ENCODE measurements at regions not wholly inside any gene's neighbourhood (a gene's known extent, or its start where the extent isn't known, plus 50 kb on each side); places are given as distances from the start of the nearest gene placed in this dataset.

GRCh38 chr7:156100086-156100485 is 287.8 kb upstream of the SHH start:
- Histone ChIP-seq H3K27me3 (ENCODE audit: control insufficient read depth in 4 of 4, insufficient read depth in 4 of 4, low read length in 3 of 4) (no peaks in the 10 kb centered on the region), H3K4me3 (ENCODE audit: low read depth in 1 of 3, low read length in 3 of 3) (no peak overlapping the region), H3K36me3 (ENCODE audit: control insufficient read depth in 4 of 4, insufficient read depth in 3 of 4, low read depth in 1 of 4, low read length in 3 of 4) (no peaks in the 10 kb centered on the region), H3K4me1 (ENCODE audit: control insufficient read depth in 4 of 4, insufficient read depth in 4 of 4, low read length in 3 of 4) (no peaks in the 10 kb centered on the region), H3K27ac (ENCODE audit: low read depth in 1 of 2, low read length in 2 of 2) (no peak overlapping the region), H3K9ac (ENCODE audit: low read depth in 1 of 2, low read length in 2 of 2) (no peak overlapping the region), H3K9me3 (ENCODE audit: control insufficient read depth in 4 of 4, low read length in 3 of 4) (no peaks in the 10 kb centered on the region)
- no peak for DNase-seq (ENCODE audit: low spot score)
- WGBS, result 88% methylated on average over 6 of the region's 6 CpGs
- TF ChIP-seq JUND (IDR thresholded peaks at IDR 0.05) (no peak), EGR1 (IDR thresholded peaks at IDR 0.05; ENCODE audit: low read depth in 2 of 2) (no peak), MAX (IDR thresholded peaks at IDR 0.05) (no peak), HNF4G (IDR thresholded peaks at IDR 0.05) (no peak), SP1 (IDR thresholded peaks at IDR 0.05) (no peak), HNF4A (conservative IDR thresholded peaks at IDR 0.05) (no peak)

- WGBS, result 92% methylated on average over 10 of the region's 10 CpGs
- H3K4me3 ChIP-seq (ENCODE audit: low read depth in 1 of 3, low read length in 3 of 3), result no peak overlapping the region
- no peaks in the 10 kb centered on the region for H3K36me3 ChIP-seq (ENCODE audit: control insufficient read depth in 4 of 4, insufficient read depth in 3 of 4, low read depth in 1 of 4, low read length in 3 of 4)
- no peak for DNase-seq (ENCODE audit: low spot score)
- no peak for TF ChIP-seq YY1 (IDR thresholded peaks at IDR 0.05)
- no peak for TF ChIP-seq REST (IDR thresholded peaks at IDR 0.05)
- no peak for TF ChIP-seq RAD21 (IDR thresholded peaks at IDR 0.05)
- no peak for TF ChIP-seq GABPA (IDR thresholded peaks at IDR 0.05 in 1 of 2, conservative IDR thresholded peaks at IDR 0.05 in 1 of 2)
- no peak for TF ChIP-seq EGR1 (IDR thresholded peaks at IDR 0.05; ENCODE audit: low read depth in 2 of 2)
- TF ChIP-seq SP1 (IDR thresholded peaks at IDR 0.05), result no peak
- TF ChIP-seq, protein P1, sequence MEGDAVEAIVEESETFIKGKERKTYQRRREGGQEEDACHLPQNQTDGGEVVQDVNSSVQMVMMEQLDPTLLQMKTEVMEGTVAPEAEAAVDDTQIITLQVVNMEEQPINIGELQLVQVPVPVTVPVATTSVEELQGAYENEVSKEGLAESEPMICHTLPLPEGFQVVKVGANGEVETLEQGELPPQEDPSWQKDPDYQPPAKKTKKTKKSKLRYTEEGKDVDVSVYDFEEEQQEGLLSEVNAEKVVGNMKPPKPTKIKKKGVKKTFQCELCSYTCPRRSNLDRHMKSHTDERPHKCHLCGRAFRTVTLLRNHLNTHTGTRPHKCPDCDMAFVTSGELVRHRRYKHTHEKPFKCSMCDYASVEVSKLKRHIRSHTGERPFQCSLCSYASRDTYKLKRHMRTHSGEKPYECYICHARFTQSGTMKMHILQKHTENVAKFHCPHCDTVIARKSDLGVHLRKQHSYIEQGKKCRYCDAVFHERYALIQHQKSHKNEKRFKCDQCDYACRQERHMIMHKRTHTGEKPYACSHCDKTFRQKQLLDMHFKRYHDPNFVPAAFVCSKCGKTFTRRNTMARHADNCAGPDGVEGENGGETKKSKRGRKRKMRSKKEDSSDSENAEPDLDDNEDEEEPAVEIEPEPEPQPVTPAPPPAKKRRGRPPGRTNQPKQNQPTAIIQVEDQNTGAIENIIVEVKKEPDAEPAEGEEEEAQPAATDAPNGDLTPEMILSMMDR (IDR thresholded peaks at IDR 0.05; ENCODE audit: low read depth, low read length, missing input control), result no peak
- no peak for TF ChIP-seq ATF3 (IDR thresholded peaks at IDR 0.05)
- no peak for TF ChIP-seq HNF4G (IDR thresholded peaks at IDR 0.05)
- TF ChIP-seq NR2F2 (IDR thresholded peaks at IDR 0.05), result no peak
- TF ChIP-seq JUND (IDR thresholded peaks at IDR 0.05), result no peak
- no peak for TF ChIP-seq ZBTB33 (IDR thresholded peaks at IDR 0.05)
- no peaks in the 10 kb centered on the region for H3K4me1 ChIP-seq (ENCODE audit: control insufficient read depth in 4 of 4, insufficient read depth in 4 of 4, low read length in 3 of 4)
- H3K27ac ChIP-seq (ENCODE audit: low read depth in 1 of 2, low read length in 2 of 2), result no peak overlapping the region
- H3K9ac ChIP-seq (ENCODE audit: low read depth in 1 of 2, low read length in 2 of 2), result no peak overlapping the region
- no peaks in the 10 kb centered on the region for H3K27me3 ChIP-seq (ENCODE audit: control insufficient read depth in 4 of 4, insufficient read depth in 4 of 4, low read length in 3 of 4)
- no peaks in the 10 kb centered on the region for H3K9me3 ChIP-seq (ENCODE audit: control insufficient read depth in 4 of 4, low read length in 3 of 4)
Observed at GRCh38 chr7:156099085-156099484, 286.8 kb upstream of the SHH start.
